GM12872 (cell line): ENCODE measurements at regions not wholly inside any gene's neighbourhood (a gene's known extent, or its start where the extent isn't known, plus 50 kb on each side); places are given as distances from the start of the nearest gene placed in this dataset.

ENCODE experiments used
- TF ChIP-seq, protein P1 (sequence below): IDR thresholded peaks from 3 replicates; pipeline ENCODE4 v1.5.1; 2011; ENCODE audit warnings: low read depth, mild to moderate bottlenecking, low read length, moderate library complexity; ENCODE audit not compliant: insufficient read depth

DNA sequence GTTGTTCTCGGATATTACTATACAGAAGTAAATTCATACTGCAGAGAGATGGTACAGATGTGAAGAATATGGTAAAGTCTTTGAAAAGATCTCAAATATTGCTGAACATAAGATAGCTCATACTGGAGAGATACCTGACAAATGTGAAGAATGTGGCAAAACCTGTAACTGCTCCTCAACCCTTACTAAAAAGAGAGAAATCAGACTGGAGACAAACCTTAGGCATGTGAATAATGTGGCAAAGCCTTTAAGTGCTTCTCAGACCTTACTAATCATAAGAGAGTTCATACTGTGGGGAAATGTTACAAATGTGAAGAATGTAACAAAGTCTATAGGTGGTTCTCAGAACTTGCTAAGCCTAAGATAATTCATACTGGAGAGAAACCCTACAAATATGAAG, 986.0 kb upstream of the TSPY4 start:
- TF ChIP-seq, protein P1, sequence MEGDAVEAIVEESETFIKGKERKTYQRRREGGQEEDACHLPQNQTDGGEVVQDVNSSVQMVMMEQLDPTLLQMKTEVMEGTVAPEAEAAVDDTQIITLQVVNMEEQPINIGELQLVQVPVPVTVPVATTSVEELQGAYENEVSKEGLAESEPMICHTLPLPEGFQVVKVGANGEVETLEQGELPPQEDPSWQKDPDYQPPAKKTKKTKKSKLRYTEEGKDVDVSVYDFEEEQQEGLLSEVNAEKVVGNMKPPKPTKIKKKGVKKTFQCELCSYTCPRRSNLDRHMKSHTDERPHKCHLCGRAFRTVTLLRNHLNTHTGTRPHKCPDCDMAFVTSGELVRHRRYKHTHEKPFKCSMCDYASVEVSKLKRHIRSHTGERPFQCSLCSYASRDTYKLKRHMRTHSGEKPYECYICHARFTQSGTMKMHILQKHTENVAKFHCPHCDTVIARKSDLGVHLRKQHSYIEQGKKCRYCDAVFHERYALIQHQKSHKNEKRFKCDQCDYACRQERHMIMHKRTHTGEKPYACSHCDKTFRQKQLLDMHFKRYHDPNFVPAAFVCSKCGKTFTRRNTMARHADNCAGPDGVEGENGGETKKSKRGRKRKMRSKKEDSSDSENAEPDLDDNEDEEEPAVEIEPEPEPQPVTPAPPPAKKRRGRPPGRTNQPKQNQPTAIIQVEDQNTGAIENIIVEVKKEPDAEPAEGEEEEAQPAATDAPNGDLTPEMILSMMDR, result no peak

DNA sequence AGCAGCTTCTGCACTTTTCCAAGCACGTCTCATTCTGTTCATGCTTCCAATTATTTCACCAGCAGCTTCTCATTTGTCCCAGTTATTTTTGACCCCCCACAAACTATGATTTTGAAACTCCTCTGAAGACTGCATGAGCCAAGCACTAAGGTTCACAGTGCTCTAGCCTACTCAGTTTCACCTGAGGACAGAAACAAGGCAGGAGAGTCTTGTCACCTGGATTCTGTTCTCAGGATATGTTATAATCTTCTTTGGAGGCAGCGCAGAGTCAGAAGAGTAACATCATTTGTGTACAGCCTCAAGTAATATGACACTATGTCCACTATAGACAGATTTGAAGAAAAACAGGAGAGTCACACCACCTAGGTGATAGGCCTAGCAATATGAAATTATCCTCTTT, 985.1 kb upstream of the TSPY4 start:
- TF ChIP-seq, protein P1, result no peak

DNA sequence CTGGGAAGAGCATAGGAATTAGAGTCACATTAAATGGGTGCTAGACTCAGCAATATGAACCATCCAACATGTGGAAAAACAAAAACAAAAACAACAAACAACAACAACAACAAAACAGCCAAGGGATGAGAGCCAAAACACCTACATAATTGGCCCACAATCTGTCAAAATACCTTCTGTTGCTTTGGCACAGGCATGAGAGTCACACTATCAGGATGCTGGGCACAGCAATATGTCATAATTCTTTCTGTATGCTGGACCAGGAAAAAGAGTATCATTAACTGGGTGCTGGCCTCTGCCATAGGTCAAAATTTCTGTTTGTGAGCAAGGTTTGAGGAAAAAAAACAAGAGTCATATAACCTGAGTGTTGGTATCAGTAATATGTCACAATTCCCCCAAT, 979.1 kb upstream of the TSPY4 start:
- TF ChIP-seq, protein P1, result no peak

DNA sequence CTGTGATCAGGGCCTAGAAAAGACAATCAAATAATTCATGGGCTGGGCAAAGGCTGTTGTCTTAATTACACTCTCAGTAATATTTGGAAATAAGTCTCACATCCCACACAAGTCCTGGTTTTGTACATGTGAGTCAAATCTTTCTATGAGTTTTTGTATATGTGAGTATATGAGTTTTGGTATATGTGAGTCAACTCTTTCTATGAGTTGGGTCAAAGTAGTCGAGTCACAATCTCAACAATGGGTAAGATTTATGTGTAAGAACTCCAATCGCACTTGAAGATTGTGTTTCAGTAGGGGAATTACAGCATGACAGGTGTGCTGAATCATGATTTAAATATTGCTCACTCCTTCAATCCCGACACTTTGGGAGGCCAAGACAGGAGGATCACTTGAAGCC, 975.5 kb upstream of the TSPY4 start:
- TF ChIP-seq, protein P1, result no peak

DNA sequence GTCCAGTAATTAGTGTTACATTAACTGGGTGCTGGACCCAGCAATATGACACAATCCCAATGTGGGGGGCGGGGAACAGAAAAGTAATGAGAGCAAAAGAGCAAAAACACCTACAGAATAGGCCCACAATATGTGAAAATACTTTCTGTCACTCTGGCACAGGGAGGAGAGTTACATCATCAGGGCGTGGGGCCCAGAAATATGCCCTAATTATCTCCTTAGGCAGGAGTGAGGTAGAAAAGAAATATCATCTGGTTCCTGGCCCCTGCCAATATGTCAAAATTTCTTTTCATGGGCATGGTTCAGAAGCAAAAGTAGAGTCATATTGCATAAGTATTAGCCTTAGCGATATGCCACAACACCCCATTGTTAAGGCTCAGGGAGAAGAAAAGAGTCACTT, 959.8 kb upstream of the TSPY4 start:
- TF ChIP-seq, protein P1, result no peak

DNA sequence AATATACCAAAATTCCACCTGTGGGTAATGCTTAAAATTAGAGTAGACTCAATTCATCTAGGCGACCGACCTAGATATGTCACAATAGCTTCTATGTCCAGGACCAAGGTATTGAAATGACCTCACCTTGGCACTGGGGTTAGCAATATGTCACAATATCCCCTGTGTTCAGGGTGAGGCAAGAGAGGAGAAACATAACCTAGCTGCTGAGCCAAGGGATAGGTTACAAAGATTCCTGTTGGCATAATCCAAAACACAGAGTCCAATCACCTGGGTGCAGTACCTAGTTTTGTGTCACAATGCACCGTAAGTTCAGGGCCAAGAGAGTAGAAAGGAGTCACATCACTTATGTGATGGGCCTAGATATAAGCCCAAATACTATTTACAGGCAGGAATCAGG, 957.5 kb upstream of the TSPY4 start:
- TF ChIP-seq, protein P1, result no peak

DNA sequence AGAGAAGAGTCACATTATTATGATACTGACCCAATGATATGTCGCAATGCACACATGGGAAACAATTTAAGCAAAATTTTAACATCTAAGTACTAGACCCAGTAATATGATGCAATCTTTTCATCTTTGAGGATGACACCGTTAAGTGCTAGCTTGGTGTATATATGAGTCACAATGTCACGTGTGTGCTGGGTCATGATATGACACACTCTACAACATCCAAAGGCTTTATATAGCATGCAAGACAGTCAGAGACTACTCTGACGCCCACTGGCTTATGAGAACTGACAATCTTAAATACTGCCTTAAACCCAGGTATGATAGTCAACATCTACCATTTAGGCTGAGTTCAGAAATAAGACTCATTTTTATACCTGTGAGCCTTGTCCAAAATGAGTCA, 955.8 kb upstream of the TSPY4 start:
- TF ChIP-seq, protein P1, result no peak

DNA sequence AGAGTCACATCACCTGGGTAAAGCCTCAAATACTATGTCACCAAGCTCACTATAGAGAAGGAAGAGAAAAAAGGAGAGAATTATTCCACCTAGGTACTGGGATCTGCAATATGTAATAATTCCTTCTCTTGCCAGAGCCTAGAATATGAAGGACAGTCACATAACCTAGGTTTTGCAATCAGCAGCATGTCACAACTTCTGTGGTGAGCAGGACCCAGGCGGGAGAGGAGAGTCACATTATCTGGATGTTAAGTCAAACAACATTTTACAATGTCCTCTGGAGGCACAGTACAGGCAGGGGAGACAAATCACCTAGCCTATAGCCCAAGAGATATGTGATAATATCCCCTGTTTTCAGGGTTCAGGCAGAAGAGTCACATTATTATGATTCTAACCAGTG, 951.2 kb upstream of the TSPY4 start:
- TF ChIP-seq, protein P1, result no peak
